ENCODE measurements at regions not wholly inside any gene's neighbourhood (a gene's known extent, or its start where the extent isn't known, plus 50 kb on each side); places are given as distances from the start of the nearest gene placed in this dataset.

DNA sequence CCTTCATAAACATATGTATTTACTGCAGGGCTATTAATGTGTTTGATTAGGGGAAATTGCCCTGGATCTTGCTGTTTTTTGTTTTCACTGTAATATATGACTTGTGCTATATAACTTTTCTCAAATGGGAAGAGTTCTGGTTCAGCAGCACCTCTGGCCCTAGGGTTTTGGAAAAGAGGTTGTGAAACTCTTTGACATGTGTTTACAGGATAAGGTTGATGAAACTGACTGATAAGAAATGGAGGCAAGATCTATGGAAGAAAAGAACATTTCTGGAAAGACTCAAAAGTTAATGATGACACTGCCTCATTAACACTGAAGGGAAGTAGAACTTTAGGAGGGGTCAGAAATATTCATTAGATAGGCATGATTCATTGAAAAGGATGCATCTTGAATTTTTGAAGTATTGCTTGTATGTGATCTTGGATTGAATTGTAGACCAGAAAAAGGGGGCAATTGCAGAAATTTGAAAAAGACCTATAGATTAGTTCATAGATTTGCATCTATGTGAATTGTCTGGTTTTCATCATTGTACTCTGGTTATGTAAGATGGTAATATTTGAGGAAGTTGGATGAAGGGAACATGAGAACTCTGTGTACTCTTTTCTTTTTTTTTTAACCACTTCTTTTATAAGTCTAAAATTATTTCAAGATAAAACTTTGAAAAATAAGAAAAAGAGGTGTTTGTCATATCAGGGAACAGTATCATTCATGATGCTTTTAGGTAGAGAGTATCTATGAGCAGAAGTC, 54.0 kb downstream of the UTRN start:
- TF ChIP-seq, protein P1, sequence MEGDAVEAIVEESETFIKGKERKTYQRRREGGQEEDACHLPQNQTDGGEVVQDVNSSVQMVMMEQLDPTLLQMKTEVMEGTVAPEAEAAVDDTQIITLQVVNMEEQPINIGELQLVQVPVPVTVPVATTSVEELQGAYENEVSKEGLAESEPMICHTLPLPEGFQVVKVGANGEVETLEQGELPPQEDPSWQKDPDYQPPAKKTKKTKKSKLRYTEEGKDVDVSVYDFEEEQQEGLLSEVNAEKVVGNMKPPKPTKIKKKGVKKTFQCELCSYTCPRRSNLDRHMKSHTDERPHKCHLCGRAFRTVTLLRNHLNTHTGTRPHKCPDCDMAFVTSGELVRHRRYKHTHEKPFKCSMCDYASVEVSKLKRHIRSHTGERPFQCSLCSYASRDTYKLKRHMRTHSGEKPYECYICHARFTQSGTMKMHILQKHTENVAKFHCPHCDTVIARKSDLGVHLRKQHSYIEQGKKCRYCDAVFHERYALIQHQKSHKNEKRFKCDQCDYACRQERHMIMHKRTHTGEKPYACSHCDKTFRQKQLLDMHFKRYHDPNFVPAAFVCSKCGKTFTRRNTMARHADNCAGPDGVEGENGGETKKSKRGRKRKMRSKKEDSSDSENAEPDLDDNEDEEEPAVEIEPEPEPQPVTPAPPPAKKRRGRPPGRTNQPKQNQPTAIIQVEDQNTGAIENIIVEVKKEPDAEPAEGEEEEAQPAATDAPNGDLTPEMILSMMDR (IDR thresholded peaks at IDR 0.05; ENCODE audit: low read length): no peak
- TF ChIP-seq EZH2 (IDR thresholded peaks at IDR 0.05; ENCODE audit: borderline replicate concordance, low read length): no peak

All from OCI-LY1 (cell line).